HG03095 (cell line): ENCODE measurements at regions not wholly inside any gene's neighbourhood (a gene's known extent, or its start where the extent isn't known, plus 50 kb on each side); places are given as distances from the start of the nearest gene placed in this dataset.
"Not testable (repeated sequence)": the region's sequence is repeated elsewhere in the genome, so short reads cannot be mapped to it uniquely, and the experiment has no call there.

Experiments
- ATAC-seq: cut with Tn5 transposase; IDR thresholded peaks from one replicate; pipeline ENCODE4 v1.9.1; 2021; ENCODE audit warnings: moderate library complexity; ENCODE audit not compliant: unreplicated experiment

DNA sequence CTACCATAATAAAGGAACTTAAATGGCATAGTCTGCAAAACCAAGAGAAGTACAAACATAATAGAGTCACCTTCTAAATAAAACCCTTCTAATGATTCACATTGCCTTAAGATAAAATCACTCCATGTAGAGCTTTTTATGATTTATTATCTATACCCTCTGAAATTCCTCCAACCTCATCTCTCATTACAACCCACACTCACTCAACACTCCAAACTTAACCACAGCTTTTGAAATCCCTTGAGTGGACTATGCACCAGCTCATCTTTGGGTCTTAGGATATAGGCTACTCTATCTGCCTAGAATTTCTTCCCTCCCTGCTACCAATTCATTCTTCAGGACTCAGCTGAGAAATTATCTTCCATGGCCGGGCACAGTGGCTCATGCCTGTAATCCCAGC lies 122.5 kb downstream of the CETN3 start:
- ATAC-seq: no peak

DNA sequence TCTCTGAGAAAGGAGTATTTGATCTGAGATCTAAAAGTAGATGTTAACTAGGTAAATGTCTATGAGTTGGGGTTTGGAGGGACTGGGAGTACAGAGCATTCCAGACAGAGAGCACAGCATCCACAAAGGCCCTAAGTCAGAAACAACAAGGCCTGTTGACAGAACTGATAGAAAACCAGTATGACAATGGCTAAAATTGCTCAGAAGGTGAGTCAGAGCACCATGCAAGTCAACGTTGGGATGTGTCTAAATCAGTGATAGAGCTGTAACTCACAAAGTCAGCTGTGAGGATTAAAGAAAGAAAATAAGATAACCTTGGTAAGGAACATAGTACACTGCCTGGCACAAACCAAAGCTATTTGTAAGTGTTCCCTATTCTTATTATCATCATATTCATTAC lies 124.0 kb downstream of the CETN3 start:
- ATAC-seq: no peak

DNA sequence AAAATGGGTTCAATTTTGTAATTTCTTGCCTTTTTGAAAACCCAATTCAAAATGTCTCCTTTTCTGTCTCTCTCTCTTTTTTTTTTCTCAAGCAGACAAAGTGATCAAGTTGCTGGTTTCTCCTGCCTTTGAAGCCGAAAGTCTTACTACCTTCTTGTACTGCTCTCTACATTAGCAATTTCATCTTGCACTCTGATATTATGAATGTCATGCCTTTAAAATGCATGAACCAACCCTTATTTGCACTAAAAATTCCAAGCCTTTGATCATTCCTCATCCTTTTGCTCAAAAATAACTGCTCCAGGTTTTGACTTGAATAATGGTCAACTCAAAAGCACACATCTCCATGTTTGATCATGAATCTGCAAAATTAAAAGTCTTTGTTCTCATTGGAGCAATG lies 125.2 kb downstream of the CETN3 start:
- ATAC-seq: no peak

DNA sequence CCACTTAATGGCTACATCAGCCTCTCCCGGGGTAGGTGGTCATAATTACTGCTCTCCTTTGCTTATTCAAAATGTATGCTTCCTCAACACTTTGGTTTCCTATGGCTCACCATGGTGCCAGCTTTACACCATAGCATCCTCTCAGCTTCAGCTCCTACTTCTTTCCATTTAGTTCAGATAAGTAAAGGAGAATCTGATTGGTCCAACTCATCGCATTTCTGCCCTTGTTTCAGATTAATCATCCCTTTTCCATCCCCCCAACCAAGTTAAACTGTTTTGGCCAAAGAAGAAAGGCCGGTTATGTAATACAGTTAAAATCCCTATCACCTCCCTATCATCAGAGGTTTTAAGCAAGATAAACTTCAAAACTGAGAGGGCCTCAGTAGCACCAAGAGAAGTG lies 130.5 kb downstream of the CETN3 start:
- ATAC-seq: no peak

DNA sequence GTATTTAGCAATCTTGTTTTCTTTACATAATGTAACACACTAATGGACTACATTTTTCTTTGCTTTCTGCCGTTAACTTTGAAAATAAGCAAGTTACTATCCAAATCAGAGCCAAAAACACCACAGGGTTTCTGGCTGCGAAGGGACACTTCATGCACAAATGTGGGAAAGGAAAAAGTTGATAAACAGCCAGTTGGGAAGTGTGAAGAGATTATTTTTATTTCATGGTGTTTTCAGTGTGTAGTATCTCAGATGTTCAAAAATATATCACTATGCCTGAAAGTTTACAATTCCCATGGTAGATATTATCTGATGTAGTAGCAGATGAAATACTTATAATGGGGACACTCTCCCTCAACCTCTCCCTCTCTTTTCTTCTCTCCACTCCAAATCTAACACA lies 135.3 kb downstream of the CETN3 start:
- no peak for ATAC-seq

DNA sequence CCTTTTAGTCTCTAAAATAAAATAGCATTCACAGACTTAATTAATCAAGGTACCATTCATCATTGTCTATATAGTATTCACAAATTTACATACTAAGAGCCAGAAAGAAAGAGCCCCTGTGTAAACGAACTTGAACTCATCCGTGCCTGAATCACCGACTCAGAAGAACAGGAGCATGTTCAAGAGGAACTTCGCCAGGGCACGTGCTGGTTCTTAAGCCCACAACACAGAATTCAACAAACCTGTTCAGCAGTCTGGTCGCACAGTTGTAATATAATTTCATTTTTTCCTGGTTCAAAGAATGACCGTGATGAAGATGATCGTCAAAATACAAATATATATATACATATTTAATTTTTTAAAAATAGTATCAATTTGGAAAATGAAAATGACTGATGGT lies 141.9 kb downstream of the CETN3 start:
- no peak for ATAC-seq

DNA sequence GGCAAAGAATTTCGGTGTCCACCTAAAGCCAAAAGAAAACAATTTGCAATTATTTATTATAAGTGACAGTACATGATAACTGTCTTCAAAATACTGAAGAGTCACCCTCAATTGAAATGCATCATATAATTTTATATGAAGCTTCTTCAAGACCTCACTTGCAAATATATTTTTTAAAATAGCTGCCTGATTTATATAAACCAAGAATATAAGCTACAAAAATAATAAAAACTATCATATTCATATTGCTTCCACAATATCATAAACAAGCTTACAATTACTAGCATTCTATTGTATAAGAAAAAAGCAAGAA lies 144.1 kb downstream of the CETN3 start:
- no peak for ATAC-seq

DNA sequence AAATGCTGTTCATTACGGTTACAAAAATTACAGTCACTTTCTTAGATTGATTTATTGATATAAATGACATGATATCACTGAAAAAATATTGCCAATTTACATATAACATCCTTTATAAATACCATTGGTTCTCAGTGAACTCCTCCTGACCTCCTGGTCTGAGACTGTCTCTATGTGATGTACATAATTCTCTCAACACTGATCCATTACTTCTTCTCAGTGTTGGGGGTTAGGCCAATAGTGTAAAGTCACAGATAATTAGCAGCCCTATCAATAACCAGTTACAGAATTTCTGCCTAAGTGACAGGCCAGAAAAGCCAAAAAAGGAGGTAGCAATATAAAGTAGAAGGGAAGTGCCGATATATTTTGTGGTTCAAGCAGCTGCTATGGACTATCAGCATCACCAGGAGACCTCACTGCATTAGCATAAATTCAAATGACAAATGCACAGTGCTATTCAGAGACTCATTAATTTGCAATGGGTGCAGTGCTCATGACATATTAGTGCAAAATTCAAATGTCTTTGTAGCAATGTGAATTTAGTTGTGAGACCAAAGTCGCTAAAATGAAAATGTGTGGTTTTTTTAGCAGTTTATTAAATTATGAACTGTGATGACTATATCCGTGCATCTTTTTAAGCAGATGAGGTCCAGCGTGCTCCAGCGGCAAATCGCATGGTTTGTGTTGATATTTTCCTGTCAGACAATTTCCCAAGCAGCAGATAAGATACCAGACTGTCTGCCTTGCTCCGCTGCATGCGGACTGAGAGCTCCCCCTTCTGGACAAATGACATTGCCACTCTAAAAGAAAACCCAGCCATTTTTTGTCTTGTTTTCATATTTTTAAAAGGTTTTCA lies 144.6 kb downstream of the CETN3 start:
- ATAC-seq: no peak

DNA sequence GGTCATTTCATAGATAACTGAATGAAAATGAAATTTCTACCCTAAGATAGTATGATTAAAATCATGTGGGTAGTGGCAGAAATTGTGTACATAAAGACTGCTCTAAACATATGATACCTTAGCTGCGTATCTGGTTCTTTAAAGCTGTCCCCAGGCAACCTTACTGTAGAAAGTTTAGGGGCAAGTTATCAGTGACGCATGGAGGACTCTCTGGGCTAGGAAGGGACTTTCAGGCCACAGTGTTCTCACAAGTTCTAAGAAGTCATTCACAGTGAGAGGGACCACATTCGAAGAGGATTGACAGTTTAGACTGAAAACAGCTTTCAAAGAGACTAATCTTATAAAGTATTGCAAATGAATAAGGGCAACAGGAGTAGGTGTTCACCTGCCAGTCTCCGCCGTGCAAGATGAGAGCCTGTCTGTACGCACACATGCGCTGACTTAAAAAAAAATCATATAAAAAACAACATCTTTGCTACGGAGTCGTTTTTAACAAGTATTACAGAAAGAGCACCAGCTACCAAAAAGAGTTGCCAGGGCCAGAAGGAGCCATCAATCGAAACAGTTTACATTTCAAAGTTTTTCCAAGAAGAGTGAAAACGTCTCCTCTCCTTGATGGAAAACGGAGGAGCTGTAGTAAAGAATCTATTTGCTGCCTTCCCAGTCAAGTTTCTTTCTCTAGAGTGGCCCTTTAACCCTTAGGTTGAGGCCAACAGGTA lies 146.3 kb downstream of the CETN3 start:
- ATAC-seq: no peak

DNA sequence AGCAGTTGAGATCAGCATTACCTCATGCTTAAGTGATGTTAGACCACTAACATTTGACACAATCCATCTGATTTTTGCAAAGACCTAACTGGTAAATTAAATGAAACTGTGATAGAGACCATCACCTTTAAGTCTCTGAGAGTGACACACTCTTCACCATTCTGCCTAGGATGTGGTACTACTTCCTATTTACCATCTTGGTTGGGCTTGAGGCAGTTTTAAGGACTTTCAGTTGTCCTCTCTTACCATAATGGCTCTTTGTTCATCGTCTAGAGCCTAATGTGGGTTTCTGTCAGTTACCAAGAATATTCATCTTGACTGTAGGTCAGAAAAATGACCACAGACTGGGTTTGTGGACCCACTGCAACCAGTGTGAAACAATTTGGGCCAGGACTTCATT lies 158.1 kb downstream of the CETN3 start:
- ATAC-seq: no peak

DNA sequence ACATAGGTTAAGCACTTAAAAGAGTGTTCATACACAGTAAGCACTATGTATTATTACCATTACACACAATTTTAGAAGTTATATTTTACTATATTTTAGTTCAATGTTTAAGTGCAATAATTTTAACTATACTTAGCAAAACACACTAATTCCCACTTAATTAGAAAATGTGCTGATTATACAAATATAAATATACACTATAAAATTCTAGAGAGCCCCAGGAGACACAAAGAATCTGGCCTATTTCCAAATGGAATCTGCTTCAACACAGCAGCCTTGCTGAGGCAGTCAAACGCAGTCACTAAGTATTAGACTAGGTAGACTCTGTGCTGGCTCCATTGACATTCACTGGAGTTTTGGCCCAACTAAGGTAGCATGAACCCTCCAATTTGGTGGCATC lies 160.9 kb downstream of the CETN3 start:
- no peak for ATAC-seq

DNA sequence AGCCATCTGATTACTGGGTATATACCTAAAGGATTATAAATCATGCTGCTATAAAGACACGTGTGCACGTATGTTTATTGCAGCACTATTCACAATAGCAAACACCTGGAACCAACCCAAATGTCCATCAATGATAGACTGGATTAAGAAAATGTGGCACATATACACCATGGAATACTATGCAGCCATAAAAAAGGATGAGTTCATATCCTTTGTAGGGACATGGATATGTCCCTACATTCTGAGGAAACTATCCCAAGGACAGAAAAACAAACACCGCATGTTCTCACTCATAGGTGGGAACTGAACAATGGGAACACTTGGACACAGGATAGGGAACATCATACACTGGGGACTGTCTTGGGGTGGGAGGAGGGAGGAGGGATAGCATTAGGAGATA lies 165.7 kb downstream of the CETN3 start:
- ATAC-seq: not testable (repeated sequence)

DNA sequence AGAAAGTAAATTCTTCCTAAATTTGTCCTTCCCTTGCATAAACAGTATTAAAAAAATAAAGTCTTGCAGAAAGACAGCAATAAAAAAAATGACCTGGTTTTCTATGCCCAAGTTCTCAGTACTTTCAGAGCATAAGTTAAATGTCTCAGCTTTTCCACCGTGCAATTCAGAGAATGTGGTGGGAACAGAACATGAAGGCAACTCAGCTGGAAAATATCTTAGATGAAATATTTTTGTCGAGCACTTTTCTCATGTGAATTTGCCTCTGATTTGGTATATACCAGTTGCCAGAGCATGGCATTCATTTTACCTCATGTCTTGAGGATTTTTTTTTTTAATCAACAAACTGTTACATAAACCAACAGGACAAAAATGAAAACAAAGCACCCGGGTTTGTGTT lies 176.1 kb downstream of the CETN3 start:
- ATAC-seq: no peak

DNA sequence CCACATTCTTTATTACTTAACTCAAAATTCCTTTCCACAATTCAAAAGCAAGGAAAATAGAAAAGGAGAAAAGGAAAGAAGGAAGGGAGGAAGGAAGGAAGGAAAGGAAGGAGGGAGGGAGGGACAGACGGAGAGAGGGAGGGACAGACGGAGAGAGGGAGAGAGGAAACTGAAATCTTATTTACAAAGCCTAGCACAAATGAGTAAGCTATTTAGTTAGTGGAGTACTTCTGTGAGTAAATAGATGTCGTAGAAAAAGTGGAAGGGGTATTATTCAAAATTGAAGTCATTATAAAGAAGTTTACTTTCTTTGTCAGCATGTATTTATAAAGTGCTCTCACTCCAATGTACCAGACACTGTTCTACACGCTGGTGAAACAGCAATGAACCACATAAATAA lies 177.9 kb downstream of the CETN3 start:
- no peak for ATAC-seq

DNA sequence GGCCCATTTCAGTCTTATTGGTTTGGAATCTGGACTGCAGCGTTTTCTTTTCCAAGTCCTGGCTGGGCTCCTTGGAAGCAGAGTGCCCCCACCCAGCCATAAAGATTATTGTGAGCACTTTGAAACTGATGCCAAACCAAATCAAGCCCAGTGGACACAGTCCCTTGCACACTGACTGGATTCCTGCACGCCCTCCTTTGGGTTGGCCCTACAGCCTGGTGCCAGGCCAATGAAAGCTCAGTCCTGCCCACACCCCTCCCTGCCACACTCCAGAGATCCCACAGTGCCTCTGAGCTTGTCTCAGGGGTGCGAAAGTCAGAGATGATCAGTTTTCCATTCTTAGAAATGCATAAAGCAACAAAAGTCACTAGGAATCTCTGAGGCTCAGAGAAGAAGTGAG lies 181.9 kb downstream of the CETN3 start:
- ATAC-seq: no peak

DNA sequence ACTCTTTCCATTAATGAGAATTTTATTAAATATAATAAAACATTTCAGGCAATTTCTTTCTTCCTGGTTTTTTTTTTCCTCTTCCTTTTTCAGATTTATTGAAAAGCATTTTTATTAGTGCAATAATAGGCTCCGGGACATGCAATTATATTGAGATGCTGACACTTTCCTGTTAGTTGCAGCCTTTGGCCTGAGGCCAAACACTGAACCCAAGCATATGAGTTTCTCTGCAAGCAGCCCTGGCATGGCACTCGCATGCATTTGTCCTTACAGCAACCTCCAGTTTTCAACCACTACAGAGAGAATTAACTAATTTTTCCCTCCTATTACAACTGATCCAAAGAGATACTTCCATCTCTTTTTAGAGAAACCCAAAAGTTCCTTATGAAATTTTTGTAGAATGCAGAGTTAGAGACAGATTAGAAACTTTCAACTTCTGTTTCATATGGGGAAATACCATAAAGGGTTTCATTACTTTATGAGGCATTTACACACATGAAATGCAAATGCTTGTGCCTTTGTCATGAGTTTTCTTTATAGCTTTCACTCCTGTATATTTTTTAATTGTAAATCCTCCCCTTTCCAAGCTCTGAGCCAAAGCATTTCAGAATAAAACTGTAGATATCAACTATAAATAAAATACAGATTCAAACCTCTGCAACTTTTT lies 183.0 kb downstream of the CETN3 start:
- ATAC-seq: no peak

DNA sequence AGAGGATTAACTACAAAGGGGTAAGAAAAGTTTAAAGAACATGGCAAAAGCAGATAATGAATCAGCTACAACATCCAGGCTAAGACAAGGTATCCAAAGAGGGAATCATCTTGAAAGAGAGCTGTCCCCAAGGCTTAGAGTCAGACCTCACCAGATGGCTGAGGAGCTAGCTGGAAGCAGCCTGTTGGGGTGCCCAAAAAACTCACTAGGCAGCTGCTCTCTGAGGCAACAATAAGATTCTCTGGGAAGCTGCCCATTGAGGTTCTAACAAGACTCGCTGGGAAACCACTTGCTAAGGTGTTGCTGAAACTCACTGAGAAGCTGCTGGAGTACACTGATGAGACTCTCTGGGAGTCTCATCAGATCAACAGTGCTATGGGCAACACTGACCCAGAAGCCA lies 185.2 kb downstream of the CETN3 start:
- ATAC-seq: no peak

DNA sequence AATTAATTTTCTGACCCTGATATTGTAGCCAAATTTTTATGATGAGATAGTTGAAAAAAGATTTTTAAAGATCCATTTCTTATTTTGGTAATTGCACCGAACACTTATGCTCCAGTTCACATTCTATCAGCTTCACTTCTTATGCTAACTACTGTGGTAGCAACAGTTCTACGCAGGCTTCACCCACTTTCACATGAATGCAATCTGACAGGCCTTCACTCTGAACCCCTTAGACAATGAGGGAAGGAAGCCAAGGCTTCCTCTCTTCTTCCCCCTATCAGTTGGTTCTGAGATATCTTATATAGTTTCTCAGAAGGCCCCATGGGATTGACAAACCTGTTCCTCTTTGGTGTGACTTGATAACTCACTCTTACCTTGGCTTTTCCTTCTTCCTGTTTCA lies 185.8 kb downstream of the CETN3 start:
- ATAC-seq: no peak

DNA sequence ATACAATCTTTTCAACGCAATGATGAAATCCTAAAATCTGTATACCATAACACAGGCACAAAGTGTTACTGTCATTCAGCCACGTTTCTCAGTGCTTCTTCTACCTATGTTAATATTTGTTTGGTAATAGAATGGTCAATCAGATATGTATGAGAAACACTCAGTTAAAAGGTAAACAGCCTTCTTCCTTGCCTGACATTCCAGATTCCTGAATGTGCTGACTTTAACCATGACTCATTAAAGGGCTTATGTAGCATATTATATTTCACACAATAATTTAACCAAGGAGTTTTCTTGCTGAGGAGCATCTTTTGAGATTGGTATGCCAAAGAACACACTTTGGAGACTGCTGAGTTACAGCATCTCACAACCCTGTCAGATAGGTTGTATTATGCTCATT lies 187.6 kb downstream of the CETN3 start:
- no peak for ATAC-seq

DNA sequence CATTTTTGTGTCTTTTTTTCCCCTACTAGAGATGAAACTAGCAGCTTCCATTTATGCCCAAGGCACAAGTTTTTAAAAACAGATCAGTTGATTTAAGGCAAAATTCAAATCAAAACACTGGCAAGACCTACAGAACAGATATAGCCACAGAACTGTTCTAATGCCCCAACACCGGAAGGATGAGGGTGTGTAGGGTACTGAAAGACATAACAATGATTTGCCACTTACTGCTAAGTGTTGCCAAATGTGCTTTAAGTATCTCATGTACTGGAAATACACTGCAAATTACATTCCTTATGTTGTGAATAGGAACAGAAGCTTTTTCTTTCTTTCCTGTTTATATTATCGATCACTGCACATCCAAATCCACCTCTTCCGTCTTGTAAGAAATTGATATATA lies 189.0 kb downstream of the CETN3 start:
- no peak for ATAC-seq

DNA sequence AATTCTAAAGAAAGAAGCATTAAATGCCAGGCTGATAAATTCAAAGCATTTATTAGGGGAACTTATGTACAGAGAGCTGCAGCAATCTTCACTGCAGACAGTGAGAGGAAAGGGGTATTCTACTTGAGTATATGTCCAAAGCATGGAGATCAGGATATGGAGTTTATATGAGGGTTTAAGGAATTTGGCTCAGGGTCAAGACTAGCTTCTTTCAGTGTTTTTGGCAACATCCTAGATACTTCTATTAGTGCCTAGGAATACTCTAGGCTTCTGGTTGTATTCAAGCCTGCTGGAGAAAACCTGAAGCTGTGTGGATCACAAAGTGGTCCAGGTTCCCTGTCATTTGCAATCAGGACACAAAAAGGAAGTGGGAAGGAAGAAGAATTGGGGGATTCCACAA lies 194.6 kb downstream of the CETN3 start:
- no peak for ATAC-seq

DNA sequence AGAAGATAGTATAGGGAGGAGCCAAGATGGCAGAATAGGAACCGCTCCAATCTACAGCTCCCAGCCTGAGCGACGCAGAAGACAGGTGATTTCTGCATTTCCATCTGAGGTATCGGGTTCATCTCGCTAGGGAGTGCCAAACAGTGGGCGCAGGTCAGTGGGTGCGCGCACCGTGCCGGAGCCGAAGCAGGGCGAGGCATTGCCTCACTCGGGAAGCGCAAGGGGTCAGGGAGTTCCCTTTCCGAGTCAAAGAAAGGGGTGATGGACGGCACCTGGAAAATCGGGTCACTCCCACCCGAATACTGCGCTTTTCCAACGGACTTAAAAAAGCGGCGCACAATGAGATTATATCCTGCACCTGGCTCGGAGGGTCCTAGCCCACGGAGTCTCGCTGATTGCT lies 201.2 kb downstream of the CETN3 start:
- not testable (repeated sequence) for ATAC-seq
